HG03354 (cell line): ENCODE measurements at regions not wholly inside any gene's neighbourhood (a gene's known extent, or its start where the extent isn't known, plus 50 kb on each side); places are given as distances from the start of the nearest gene placed in this dataset.

Experiments used
- ATAC-seq: cut with Tn5 transposase; IDR thresholded peaks from one replicate; pipeline ENCODE4 v1.9.1; 2021; ENCODE audit warnings: mild to moderate bottlenecking; ENCODE audit not compliant: unreplicated experiment, poor library complexity, severe bottlenecking

- no peak for ATAC-seq
Measured at GRCh38 chr10:65497837-65498236, 1428.0 kb upstream of the LRRTM3 start.

- ATAC-seq: no peak
Measured at GRCh38 chr10:65500716-65501115, 1425.1 kb upstream of the LRRTM3 start.

GRCh38 chr10:65501259-65501658, 1424.6 kb upstream of the LRRTM3 start:
- peak; percentile 87 for ATAC-seq

GRCh38 chr10:65518379-65518778, 1407.5 kb upstream of the LRRTM3 start:
- no peak for ATAC-seq

- no peak for ATAC-seq
Measured at GRCh38 chr10:65528986-65529385, 1396.8 kb upstream of the LRRTM3 start.

- ATAC-seq: no peak
Measured at GRCh38 chr10:65531545-65531944, 1394.3 kb upstream of the LRRTM3 start.

GRCh38 chr10:65534771-65535170, 1391.1 kb upstream of the LRRTM3 start:
- no peak for ATAC-seq

- ATAC-seq: no peak
Measured at GRCh38 chr10:65544756-65545155, 1381.1 kb upstream of the LRRTM3 start.

GRCh38 chr10:65548001-65548400, 1377.8 kb upstream of the LRRTM3 start:
- ATAC-seq: no peak

DNA sequence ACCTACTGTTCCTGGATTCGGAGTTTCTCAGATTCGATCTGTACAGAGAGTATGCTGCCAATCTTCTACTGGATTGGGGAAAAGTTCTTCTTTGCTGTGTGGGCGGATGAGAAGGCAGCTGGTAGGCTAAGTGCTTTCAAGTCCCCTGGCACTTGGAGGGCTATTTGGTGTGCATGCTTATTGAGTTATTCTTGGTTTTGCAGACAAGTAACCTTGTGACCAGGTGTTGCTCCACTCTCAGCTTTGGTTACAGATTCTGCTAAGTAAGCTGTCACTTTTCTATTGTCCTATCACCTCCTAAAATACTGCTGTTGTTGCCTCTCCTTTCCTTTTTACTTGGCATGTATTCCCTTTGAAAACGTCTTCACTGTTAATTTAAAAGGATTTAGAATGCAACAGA, 1375.1 kb upstream of the LRRTM3 start:
- ATAC-seq: no peak

- no peak for ATAC-seq
Measured at GRCh38 chr10:65555192-65555591, 1370.6 kb upstream of the LRRTM3 start.

DNA sequence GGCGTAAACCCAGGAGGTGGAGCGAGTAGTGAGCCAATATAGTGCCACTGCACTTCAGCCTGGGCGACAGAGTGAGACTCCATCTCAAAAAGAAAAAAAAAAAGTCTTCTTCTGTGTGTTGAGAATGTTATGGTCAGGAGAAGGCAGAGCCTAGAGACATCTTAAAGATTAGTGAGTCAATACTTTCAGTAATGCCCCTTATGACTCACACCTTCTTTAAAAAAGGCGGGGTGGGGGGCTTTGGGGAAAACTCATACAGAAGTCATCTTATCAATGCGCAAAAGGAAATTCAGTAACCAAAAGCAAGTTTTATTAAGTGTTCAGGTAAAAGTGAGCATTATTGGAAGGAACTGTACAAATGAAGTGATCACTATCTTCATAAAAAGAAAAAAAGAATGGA, 1369.8 kb upstream of the LRRTM3 start:
- no peak for ATAC-seq

DNA sequence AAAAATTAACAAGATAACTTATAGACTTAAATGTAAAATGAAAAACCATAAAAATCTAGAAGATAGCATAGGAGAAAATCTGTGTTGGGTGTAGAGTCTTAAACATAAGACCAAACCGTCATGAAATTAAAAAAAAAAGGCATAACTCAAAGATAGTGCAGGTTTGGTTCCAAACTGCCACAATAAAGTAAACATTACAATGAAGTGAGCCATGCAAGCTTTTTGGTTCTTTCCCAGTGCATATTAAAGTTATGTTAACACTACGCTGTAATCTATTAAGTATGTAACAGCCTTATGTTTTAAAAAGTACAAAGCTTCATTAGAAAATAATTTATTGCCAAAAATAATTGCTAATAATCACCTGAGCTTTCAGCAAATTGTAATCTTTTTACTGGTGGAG, 1366.5 kb upstream of the LRRTM3 start:
- ATAC-seq: no peak

GRCh38 chr10:65565246-65565645, 1360.6 kb upstream of the LRRTM3 start:
- peak; percentile 53 for ATAC-seq

- ATAC-seq: no peak
Measured at GRCh38 chr10:65566906-65567305, 1358.9 kb upstream of the LRRTM3 start.

GRCh38 chr10:65570143-65571010, 1355.5 kb upstream of the LRRTM3 start:
- peak; percentile 67 for ATAC-seq

DNA sequence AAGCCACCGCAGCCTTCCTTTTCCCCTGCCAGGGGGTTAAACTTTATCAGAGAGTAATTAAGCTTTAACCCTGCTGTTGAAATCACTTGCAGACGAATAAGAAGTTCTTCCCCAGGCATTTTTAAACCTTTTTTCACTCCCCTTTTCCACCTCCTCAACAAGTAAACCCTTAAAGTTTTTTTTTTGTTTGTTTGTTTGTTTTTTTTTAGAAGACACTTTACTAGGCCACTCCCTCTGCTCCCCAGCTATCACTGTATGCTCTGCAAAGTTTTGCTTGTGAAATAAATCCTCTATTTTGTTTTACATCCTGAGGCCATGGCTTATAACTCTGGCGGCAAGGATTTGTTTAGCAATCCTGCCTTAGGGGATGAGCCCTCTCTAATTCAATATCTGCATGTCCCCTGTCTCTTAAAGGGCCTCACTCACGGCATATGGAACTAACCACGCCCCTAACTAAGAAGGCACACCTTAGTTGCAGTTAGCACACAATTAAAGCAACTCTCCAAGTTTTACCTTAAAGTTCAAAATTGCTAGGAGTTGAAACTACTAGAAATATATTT, 1354.7 kb upstream of the LRRTM3 start:
- ATAC-seq: peak; percentile 73

GRCh38 chr10:65581426-65582026, 1344.3 kb upstream of the LRRTM3 start:
- no peak for ATAC-seq

GRCh38 chr10:65602182-65602865, 1323.5 kb upstream of the LRRTM3 start:
- ATAC-seq: no peak

GRCh38 chr10:65611592-65611991, 1314.2 kb upstream of the LRRTM3 start:
- no peak for ATAC-seq
